HG02678 (cell line): ENCODE measurements at regions not wholly inside any gene's neighbourhood (a gene's known extent, or its start where the extent isn't known, plus 50 kb on each side); places are given as distances from the start of the nearest gene placed in this dataset.

Experiments
- ATAC-seq: cut with Tn5 transposase; IDR thresholded peaks from one replicate; pipeline ENCODE4 v1.9.1; 2021; ENCODE audit warnings: mild to moderate bottlenecking, moderate library complexity; ENCODE audit not compliant: unreplicated experiment

DNA sequence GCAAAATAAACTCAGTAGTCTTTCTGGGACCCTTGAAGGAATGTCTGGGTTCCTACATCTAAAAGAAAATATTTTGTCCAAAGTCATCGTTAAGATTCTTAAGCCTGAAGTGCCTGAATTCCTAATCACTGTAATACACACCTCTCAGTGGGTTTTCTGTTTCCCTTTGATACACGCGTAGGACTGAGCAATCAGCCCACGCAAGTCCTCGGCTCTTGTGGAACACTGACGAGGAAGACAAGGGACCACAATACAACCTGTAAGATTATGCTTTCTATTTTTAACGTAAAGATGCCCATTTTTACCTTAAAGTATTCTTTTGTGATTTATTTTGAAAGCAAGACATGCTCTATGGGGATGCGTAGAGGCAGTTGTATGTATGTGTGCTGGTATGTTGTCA is 472.8 kb upstream of the CELF2 start:
- ATAC-seq, result no peak

DNA sequence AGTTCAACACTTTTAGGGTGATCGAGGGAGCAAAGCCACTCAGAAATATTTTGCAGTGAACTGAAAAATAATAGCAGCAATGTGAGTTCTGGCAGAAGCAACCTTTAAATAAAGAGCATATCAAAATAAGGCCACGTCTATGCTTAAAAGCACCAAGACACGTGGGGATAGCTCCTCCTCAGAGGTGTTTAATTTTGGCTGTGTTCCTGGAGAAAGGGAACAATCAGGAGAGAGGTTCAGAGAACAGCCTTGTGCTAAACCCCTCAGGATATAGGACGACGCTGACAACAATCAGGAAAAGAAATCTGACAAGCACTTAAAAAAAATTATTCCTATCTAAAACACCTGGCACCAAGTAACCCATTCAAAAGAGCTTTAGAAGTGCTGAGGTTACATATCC is 471.9 kb upstream of the CELF2 start:
- no peak for ATAC-seq

DNA sequence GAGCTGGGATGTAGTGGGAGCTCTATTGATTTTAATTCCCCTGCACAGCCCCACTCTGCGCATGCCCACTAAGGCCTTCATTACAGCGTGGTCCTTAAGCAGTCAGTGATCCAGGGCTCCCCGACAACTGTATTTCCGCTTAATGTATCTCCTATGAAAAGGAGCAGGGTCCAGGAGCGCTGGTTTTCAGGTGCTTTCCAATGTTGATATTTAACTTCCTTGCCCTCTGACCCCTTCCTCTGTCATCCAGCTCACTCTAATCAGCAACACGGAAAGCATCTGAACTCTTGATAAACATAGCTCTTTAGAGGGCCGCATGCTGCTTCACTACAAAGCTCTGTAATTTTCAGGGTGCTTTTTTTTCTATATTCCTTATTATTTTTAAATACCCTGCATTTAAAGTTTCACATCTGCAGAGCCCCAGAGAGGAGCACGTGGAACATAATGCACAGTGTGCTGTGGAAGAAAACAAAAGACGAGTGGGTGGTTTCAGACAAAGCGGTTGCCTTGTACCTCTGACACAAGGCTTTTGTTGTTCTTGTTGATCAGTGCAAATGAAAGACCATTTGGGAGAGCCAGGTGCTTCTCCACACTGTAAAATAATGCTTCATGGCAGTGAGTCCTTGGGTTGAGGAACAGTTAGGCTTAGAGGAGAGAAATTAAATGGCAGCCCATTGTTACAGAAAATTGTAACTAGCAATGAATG is 465.9 kb upstream of the CELF2 start:
- ATAC-seq, result no peak

DNA sequence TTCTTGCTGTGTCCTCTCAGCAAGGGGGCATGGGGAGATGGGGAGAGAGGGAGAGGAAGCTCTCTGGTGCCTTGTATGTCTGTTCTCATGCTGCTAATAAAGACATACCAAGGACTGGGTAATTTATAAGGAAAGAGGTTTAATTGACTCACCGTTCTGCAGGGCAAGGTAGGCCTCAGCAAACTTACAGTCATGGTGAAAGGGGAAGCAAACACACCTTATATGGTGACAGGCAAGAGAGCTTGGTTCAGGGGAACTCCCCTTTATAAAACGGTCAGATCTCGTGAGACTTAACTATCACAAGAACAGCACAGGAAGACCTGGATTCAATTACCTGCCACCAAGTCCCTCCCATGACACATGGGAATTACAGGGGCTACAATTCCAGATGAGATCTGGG is 464.7 kb upstream of the CELF2 start:
- ATAC-seq, result no peak

DNA sequence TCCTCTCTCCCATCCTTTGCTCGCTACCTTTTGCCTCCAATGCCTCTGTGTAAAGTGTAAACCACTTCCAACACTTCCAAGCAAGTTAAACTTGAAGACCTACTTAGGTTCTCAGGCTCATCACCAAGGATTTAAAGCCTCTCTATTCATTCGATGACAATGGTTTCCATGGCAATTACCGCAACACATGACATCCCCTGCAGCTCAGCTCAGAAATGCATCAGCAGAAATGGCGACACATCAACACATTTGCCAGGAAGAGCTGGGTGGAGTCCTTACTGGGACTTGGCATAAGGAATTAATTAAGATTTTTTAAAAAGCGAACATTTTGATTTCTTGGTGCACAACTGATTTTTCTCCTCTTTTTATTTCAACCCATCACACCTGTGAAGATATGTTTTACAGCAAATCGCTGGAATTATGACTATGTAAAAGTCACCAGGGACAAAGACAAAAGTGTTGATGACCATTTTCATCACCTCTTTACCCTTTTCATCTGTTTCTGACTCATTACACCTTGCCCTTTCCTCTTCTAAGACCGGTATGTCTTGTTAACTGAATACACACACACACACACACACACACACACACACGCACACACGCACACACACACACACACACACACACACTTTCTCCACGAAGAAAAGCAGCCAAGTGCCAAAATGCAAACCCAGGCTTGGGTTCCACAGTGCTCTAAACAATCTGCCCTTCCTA is 453.4 kb upstream of the CELF2 start:
- no peak for ATAC-seq

DNA sequence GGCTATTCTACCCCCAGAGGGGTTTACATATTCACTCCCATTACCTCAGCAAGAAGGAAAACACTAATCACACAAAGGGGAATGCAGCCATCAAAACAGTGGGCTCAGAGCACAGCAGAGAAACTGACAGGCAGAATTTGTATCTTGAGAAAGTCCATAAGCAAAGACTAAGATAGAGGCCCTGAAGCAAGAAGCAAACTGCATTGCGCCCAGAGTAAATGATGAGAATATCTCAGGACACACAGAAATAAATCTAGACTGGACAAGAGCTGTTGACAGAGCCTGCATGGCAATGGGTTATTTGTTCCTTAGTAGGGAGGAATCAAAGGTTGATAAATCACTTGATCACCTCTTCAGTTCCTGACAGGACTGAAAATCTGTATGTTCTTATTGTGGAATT is 440.7 kb upstream of the CELF2 start:
- no peak for ATAC-seq

DNA sequence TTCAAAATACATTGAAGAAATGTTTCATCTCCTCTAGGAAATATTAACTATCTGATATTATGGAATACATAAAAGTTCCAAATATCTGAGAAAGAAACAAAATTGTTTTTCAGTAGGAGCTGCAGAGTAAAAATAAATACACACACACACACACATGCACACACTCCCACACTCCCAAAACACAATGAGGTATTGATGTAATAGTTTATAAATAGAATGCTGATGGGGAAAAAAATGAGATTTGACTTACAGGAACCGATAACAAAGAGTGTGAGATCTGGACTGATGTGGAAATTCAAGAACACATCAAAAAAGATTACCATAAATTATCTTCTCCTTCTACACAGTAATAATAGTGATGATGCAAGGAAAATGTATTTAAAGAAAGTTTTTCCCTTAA is 438.0 kb upstream of the CELF2 start:
- ATAC-seq, result no peak

DNA sequence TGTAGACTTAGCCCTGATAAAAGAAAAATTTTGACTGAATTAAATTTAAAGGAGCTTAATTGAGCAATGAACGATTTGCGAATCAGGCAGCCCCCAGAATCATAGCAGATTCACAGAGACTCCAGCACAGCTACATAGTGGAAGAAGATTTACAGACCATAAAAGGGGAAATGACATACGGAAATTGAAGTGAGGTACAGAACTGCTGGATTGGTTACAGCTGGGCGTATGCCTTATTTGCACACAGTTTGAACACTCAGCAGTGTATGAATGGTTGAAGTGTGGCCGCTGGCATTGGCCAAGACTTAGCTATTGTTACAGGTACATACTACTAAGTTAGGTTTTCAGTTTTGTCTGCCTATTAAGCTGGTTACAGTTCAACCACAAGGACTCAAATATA is 433.5 kb upstream of the CELF2 start:
- no peak for ATAC-seq

DNA sequence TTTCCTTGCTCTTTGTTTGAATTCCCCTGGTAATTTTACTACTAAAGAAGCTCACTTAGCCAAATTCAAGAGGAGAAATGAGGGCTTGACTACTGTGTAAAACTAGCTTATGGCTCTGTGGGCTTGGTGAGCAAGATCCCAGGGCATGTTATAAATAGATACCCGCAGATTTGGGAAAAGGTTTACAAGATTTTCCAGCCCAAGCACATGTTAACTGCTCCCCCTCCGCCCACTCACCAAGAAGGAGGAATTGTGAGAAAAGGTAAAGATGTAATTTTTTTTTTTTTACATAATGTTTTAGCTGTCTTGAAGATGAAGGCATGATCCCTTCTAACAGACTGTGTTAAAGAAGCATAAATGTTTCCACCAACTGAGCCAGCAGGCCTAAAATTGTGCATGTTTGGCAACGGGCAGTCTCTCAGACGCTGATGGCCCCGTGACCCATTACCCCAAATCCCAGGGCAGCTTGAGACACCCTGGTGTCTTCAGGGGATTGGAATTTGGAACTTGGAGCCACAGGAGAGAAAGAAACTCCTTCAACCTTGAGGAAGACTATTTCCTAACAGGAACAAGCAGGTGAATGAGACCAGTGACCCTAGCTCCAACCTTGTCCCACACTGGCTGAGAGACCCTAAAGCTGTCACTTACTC is 429.8 kb upstream of the CELF2 start:
- ATAC-seq, result no peak

DNA sequence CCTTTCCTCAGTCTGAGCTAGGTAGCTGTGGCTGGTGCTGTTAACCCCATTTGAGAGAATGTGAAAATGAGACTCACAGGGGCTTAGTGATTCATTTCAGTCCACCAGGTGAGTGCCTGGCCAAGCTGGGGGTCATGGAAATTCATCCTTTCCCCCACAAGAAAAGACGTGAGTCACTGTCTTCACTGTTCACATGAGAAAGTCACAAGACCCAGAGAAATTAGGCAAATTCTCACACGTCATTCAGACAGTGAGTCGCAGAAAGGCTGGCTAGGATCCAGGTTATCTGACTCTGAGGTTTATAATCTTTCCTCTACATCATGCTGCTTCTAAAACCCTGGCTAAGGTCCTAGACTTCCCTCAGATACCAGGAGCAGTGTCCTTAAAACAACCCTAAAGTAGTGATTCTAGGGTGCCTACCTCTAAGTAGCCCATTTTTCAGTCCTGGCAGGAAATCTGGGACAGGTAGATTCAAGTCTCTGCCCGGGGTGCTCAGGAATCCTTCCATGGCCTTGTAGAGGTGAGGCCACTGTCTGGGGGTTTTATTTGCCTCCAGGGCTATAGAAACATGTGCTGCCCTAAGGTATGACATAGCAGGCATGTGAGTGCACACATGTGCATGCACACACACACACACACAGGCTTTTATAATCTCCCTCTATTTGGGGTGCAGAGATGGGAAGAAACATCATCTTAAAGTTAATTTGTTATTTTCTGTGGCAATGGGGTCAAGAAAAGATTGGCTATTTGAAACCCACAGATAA is 427.9 kb upstream of the CELF2 start:
- ATAC-seq, result peak; percentile 51

DNA sequence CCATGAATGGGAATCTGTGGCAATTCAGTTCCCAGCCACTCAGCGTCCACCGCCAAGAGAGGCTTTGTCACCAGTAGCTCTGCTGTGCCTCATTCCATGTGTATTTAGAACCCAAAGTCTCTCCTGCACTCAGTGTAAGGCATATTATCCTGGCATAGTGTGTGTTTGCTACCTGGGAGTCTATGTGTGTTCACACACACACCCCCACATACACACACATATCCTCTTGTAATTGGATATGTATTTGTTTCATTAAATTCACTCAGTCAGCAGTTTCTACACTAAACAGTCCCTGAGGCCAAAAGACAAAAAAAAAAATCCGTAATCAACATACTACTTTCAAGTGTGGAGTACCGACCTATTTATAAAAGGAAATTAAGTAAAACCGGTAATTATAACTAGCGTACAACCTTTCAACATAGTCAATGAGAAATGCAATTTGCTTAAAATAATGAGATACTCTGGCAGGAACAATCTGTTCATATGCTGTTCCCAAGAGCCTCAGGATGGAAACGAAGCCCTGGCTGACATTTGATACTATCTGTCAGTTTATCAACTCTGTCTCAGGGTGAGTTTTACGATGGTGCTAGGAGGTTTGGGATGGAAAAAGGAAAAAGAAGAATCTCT is 425.8 kb upstream of the CELF2 start:
- no peak for ATAC-seq

DNA sequence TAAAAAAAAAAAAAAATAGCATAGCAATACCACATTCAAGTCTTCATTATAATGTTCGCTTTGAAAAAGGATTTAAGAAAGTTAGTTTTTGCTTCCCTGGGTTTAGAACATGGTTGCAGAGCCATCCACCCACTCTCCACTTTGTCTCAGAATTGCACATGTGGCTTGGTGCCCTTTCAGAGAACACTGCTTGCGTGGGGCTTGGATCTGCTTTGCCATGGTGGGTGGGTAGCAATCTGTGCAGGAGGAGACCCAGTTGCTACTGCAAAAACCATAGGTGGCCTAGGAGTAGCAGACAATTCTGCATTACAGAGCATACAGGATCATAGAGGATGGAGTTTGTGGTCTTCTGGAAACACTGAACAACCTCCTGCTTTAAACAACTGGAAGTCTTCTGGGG is 421.4 kb upstream of the CELF2 start:
- ATAC-seq, result no peak

DNA sequence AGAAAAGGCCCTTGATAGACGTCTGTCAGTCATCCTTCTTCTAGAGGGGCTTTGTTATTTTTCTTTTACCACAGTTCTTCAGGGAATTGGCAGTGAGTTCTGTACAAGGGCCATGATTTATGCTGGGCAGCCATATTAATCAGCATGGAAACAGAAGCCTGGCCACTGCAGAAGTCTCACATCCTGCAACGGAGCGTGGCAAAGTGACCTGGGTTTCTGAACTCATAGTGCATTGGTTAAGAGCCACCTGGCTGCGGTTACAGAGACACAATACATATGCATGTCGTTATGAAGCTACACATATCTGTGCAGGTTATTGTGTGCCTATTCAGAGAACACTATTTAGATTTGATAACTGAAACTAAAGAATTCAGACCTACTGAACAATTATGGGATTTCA is 419.4 kb upstream of the CELF2 start:
- ATAC-seq, result no peak

DNA sequence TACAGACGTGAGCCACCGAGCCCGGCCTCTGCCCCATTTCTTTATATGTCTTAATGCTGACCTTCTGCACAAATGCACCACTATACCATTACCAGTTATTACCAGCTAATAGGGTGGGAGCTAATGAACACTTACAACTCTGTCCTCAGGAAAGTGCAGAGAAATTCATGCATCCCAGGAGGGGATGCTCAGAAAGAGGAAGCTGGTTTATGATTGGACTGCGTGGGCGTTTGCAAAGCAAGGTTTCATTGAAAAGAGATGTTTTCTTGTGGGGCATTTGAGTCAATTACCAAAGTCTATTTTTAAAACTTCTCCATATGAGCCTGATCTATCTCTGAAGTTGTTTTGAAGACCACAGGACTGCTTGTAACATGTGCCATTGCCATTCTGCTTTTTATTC is 417.7 kb upstream of the CELF2 start:
- ATAC-seq, result no peak

DNA sequence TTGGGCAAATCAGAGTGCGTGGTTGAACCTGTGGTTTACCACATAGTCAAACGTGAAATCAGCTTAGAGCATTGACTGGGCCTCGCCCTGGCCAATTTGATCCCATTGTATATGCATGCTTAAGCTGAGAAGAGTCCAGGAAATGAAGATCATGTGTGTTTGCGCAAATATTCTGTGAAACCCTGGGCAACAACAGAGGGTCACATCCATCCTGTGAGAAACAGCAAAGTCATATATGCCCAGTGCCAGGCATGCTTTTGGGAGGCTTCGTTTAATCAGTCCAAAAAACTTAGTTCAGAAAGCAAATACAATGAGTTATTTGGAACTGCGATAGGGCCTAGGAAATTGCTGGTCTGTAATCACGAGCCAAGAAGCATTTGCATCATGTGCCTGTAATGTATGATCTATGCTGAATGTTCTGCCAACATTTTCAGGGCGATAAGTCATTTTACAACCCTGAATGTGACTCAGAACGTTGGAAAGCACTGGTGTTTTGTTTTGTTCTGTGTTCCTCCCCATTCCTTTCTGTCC is 412.1 kb upstream of the CELF2 start:
- no peak for ATAC-seq

DNA sequence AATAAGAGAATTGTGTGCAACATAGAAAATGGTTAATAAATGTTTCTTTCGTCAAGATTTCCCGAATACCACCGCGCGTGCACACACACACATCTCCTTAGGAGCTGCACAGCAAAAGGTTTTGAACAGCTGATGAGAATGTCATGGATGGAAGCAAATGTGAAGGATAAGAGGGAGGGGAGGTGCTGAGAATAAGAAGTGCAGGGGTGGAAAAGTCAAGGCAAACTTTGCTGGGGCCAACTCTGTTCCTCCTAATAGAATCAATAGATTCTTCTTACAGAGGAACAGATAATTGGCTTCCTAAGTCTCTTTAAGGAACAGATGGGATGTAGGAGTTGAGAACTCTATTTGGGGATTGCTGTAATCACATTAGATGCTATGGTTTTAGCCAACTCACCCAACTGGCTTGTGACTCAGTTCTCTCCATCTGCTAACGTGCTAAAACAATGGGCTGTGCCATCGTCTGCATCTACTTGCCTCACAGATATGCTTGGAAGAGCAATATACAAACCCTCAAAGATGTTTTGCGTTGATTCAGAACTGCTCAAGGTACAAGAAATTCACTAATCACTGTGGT is 408.2 kb upstream of the CELF2 start:
- ATAC-seq, result no peak

DNA sequence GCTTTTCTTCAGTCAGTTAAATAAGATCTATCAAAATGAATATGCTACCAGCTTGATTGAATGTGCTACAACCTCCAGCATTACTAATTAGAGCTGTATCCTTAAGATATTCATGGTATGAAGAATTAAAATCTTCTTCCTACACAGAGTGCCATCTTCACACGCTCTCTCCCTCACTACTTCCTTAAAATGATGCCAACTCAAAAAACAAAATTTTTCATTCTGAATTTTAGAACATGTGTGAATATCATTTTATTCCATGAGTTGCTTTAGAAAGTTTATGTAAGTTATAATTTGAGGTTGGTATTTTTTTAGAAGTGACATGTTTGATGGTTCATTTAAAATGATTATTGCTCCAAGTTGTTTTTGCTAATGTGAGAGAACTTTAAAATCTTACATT is 407.5 kb upstream of the CELF2 start:
- ATAC-seq, result no peak

DNA sequence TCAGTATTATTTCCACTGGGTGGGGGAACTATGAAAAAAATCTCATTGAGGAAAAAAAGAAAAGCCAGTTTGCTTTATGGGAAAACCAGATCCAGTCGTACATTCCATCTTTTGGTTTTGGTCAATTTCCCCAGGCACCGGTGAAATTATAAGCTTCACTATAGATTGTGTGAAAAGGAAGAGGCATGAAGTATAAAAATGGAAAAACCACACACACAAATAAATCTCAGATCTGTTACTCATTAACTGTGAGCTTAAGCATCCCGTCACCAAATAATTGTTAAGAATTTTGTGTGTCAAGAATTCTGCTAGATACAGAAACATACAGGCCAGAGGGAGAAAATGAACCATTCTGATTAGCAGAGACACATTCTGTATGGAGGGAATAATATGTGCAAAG is 405.5 kb upstream of the CELF2 start:
- no peak for ATAC-seq

DNA sequence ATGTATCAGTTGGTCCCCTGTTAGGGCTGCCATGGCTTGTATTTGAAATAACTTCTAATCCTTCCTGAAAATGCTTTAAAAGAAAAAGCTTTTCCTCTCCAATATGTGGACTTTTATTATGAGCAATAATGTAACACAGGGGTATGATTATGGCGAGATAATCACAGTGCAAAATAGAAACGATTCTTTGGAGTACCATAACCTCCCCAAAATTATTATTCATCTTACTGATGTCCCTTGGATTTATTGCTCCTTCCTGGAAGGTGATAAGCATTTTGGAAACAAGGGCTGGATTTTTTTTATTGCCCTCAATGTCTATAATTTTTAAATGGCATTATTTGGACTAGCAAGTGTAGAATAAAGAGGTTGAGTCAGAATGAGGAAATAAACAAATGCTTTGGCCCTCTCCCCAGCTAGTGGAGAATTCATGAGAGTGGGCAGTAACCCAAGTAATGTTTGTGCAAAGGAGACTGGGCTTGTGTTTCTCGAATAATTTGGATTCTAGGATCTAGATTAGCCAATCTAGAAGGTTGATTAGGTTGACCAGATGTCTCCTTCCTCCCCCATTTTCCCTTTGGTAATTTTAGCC is 403.9 kb upstream of the CELF2 start:
- ATAC-seq, result no peak

DNA sequence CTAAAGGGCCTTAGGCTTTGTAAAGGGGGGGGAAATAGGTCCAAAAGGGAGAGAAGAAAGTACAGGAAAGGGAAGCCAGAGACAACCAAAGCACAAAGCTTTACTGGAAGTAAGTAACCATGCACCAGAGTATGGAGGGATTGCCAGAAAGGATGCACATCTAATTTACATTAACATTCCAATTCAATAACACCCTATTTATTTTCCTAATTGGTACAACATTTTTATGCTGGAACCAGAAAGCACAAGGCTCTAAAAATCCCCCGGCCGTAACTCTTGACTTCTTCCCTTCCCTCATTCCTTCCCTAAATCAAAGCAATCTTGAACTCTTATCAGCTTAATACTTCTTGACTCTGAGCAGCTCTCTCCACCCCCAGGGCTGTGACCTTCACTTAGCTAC is 400.0 kb upstream of the CELF2 start:
- no peak for ATAC-seq
